ENCODE measurements at regions not wholly inside any gene's neighbourhood (a gene's known extent, or its start where the extent isn't known, plus 50 kb on each side); places are given as distances from the start of the nearest gene placed in this dataset.
A peak's percentile ranks its signal among the peaks of the same experiment; 100 is the strongest.
"Not testable (repeated sequence)": the region's sequence is repeated elsewhere in the genome, so short reads cannot be mapped to it uniquely, and the experiment has no call there.

- in situ Hi-C loops (cut with MboI; ENCODE audit: low pct_unique_long_range_greater_than_20kb, low sequenced_read_pairs), result no loop called here
- DNase-seq, result no peak
These were observed 231.1 kb upstream of the NUDT12 start for GRCh38 chr5:103793595-103794182.

DNA sequence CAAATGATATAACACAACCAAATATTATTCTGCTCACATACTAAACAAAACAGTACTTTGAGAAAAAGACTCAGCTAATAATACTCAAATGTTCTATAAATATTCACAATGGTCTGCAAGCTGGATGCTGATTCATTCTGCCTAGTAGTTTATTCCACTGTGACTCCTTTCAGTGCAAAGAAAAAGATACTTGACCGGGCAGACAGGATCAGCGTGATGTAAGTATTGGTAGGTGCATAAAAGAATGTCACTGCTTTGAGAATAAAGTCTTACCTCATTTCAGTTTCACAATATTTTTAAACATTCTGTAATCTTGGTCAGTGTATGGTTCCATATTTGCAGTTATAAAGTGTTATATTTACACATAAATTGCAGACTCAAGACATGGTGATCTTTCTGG is 223.0 kb upstream of the NUDT12 start:
- in situ Hi-C loops (cut with MboI; ENCODE audit: low pct_unique_long_range_greater_than_20kb, low sequenced_read_pairs), result no loop called here
- DNase-seq, result no peak

DNA sequence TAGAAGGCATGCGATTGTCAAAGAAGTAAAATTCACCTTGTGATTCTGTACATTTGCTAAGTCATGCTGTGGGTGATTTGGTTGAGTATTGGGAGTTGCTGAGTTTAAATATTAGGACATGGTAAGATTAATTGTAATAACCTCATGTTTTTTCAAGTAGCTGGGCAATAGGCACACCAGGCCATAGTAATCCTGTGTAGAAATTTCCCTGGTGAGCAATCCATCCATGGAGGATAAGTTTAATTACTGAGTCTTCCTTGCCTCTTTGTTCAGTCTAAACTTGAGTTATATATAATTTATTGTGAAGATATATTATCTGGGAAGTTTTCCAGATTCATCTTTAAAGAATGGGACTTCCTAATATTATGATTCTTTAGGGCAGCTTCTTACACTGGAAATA is 221.1 kb upstream of the NUDT12 start:
- in situ Hi-C loops (cut with MboI; ENCODE audit: low pct_unique_long_range_greater_than_20kb, low sequenced_read_pairs), result no loop called here
- DNase-seq, result no peak

- DNase-seq, result no peak
- in situ Hi-C loops (cut with MboI; ENCODE audit: low pct_unique_long_range_greater_than_20kb, low sequenced_read_pairs), result no loop called here
These were observed 218.2 kb upstream of the NUDT12 start for GRCh38 chr5:103780794-103781193.

DNA sequence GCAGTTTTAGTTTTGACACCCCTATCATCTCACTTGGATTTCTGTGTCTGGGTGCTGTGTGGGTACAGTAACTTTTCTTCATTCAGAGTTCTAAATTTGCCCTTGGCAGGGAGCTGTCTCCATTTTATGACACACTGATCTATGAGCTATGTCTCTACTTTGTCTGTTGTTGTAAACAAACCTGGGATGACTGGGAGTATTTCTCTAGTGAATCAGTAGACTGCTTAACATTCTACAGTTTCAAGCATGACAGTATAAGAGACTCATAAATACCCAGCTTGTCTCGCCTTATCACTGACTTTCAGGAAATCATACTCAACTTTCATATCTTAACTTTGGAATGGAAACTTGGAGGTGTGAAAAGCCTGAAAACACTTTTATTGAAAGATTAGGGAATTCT is 212.1 kb upstream of the NUDT12 start:
- in situ Hi-C loops (cut with MboI; ENCODE audit: low pct_unique_long_range_greater_than_20kb, low sequenced_read_pairs), result no loop called here
- no peak for DNase-seq

DNA sequence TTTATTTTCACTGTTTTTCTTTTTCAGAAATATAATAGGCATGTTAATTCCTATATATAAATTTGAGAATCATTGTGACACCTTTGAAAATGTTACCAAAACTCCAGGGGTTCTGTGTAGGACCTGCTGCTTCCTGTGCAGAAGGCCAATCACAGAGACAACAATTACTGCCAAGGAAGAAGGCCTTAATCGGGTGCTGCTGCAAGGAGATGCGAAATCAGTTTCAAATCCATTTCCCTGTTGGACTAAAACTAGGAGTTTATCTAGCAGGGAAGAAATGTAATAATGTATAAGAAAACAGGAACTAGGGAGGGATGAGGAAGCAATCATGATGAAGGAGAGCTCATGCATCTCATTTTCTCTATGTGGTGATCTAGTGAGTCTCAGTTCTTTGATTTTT is 209.7 kb upstream of the NUDT12 start:
- in situ Hi-C loops (cut with MboI; ENCODE audit: low pct_unique_long_range_greater_than_20kb, low sequenced_read_pairs), result no loop called here
- DNase-seq, result peak; percentile 4

DNA sequence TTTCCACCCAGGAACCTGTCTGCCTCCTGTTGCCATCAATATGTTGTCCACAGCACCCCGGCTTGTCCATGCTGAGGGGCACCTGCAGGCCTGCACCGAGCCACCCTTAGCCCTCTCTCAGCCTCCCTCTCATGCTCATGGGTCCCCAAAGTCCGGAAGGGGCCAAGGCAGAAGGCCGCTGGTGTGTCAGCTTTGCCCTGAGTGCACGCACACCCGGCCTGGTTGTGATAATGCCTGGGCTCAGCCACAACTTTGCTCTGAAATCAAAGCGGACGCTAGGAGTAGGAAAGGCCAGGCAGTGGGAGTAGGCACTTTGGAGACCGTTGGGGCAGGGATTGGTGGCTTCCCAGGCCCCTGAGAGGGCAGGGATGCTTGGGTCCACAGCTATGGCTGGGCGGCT is 201.8 kb upstream of the NUDT12 start:
- in situ Hi-C loops (cut with MboI; ENCODE audit: low pct_unique_long_range_greater_than_20kb, low sequenced_read_pairs), result no loop called here
- no peak for DNase-seq

- DNase-seq, result no peak
- in situ Hi-C loops (cut with MboI; ENCODE audit: low pct_unique_long_range_greater_than_20kb, low sequenced_read_pairs), result no loop called here
These were observed 196.4 kb upstream of the NUDT12 start for GRCh38 chr5:103758996-103759395.

- in situ Hi-C loops (cut with MboI; ENCODE audit: low pct_unique_long_range_greater_than_20kb, low sequenced_read_pairs), result no loop called here
- no peak for DNase-seq
These were observed 193.4 kb upstream of the NUDT12 start for GRCh38 chr5:103755974-103756373.

- DNase-seq, result no peak
- in situ Hi-C loops (cut with MboI; ENCODE audit: low pct_unique_long_range_greater_than_20kb, low sequenced_read_pairs), result no loop called here
These were observed 182.9 kb upstream of the NUDT12 start for GRCh38 chr5:103745353-103746065.

DNA sequence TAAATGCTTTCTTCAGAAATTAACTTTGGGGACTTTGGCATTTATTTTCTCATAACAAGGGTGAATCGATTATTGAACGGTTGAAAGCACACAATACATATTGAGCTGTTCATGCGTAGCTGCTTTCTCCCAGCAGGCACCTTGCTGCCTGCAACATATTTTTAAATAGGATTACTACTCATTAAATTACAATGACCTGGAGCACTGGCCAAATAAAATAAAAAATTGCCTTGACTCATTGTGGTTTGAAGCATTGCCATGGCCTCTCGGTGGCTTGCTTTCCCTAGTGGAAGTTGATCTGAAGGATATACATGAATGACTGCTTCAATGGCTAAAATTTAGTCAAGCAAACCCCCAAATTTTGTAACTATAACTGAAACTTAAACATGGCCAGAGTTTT is 181.6 kb upstream of the NUDT12 start:
- in situ Hi-C loops (cut with MboI; ENCODE audit: low pct_unique_long_range_greater_than_20kb, low sequenced_read_pairs), result no loop called here
- DNase-seq, result no peak

DNA sequence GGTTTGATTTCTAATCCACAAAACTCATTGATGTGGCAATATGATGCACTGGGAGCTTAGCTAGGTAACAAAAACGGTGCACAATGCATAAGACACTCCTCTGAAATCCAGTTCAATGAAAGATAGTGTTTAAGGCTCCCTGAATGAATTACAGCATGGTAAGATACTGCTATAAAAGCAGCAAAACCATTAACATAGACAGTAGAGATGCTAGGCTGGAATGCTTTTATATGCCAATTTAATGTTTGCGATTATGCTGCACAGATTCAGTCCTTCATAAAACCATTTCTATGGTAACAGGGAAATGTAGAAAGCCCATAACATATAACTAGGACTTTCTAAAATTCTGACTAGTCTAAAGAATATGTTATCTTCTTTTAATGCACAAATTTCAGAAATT is 180.8 kb upstream of the NUDT12 start:
- in situ Hi-C loops (cut with MboI; ENCODE audit: low pct_unique_long_range_greater_than_20kb, low sequenced_read_pairs), result no loop called here
- no peak for DNase-seq

GRCh38 chr5:103741984-103742383 is 179.4 kb upstream of the NUDT12 start:
- DNase-seq, result no peak
- in situ Hi-C loops (cut with MboI; ENCODE audit: low pct_unique_long_range_greater_than_20kb, low sequenced_read_pairs), result no loop called here

DNA sequence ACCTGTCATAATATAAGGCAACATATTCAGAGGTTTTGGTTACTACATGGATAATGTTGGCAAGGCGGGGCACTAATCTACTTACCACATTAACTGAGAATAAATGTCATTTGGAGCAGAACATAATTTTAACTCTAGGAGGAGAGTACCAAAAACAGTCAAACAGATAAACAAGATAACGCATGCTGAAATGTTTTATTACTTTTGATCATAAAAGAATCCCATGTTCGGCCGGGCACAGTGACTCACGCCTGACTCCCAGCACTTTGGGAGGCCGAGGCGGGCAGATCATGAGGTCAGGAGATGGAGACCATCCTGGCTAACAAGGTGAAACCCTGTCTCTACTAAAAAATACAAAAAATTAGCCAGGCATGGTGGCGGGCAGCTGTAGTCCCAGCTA is 173.8 kb upstream of the NUDT12 start:
- in situ Hi-C loops (cut with MboI; ENCODE audit: low pct_unique_long_range_greater_than_20kb, low sequenced_read_pairs); DNase-seq: not testable (repeated sequence)

DNA sequence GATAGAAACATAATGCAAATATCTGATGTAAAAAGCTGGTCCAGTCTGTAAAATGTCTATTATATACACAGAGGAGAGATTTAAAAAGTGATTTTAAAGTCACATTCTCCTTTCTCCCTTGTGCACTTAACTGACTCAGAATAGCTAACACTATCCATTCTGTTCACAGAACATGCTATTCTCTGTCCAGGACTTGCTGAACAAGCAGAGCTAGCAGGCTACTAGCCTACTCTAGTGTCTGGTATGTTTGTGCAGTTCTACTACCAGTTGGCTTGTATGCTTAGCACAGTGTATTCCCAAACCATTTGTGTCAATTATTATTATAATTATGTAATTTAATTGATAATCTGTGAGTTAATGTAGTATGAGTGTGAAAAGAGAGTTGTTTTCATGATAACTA is 161.7 kb upstream of the NUDT12 start:
- no peak for DNase-seq
- in situ Hi-C loops (cut with MboI; ENCODE audit: low pct_unique_long_range_greater_than_20kb, low sequenced_read_pairs), result no loop called here

DNA sequence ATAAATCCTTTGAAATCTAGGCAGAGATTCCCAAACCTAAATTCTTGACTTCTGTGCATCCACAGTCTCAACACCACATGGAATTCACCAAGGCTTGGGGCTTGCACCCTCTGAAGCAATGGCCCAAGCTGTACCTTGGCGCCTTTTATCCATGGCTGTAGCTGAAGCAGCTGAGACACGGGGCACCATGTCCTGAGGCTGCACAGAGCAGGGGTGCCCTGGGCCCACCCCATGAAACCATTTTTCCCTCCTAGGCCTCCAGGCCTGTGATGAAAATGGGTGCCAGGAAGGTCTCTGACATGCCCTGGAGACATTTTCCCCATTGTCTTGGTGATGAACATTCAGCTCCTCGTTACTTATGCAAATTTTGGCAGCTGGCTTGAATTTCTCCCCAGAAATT is 158.6 kb upstream of the NUDT12 start:
- in situ Hi-C loops (cut with MboI; ENCODE audit: low pct_unique_long_range_greater_than_20kb, low sequenced_read_pairs), result no loop called here
- DNase-seq, result no peak

DNA sequence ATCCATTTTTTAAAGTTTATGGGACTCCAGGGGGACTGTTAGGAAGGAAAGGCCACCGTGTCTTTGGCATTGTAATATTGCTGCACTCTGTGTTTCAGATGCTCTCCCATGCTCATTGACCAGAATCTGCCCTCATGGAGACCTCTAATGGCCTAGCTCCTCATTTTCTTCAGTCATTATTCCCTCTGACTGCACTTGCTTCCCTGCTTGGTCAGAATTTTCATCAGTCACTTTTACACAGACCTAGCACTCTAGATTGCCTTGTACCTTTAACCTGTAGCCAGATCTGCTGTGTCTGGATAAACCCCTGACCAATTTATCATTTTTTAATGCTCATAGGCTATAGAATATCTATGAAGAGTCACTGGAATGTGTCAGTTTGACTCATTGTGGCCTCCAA is 155.5 kb upstream of the NUDT12 start:
- in situ Hi-C loops (cut with MboI; ENCODE audit: low pct_unique_long_range_greater_than_20kb, low sequenced_read_pairs), result no loop called here
- no peak for DNase-seq

GRCh38 chr5:103708601-103709000 is 146.0 kb upstream of the NUDT12 start:
- in situ Hi-C loops (cut with MboI; ENCODE audit: low pct_unique_long_range_greater_than_20kb, low sequenced_read_pairs), result no loop called here

GRCh38 chr5:103706939-103707682 is 144.5 kb upstream of the NUDT12 start:
- no peak for DNase-seq
- in situ Hi-C loops (cut with MboI; ENCODE audit: low pct_unique_long_range_greater_than_20kb, low sequenced_read_pairs), result no loop called here

More at GRCh38 chr5:103708601-103709000, 146.0 kb upstream of the NUDT12 start:
- DNase-seq, result no peak

- no peak for DNase-seq
- in situ Hi-C loops (cut with MboI; ENCODE audit: low pct_unique_long_range_greater_than_20kb, low sequenced_read_pairs), result no loop called here
These were observed 141.0 kb upstream of the NUDT12 start for GRCh38 chr5:103703617-103704016.
